ENCODE measurements at regions not wholly inside any gene's neighbourhood (a gene's known extent, or its start where the extent isn't known, plus 50 kb on each side); places are given as distances from the start of the nearest gene placed in this dataset.

- Mint-ChIP-seq H3K9me3 (no peaks in the 10 kb centered on the region), H3K27ac (no peak overlapping the region), H3K36me3 (ENCODE audit: low read depth) (no peaks in the 10 kb centered on the region), H3K27me3 (no peaks in the 10 kb centered on the region), H3K4me1 (ENCODE audit: low read depth) (no peaks in the 10 kb centered on the region), H3K4me3 (no peak overlapping the region)
- no peak for ATAC-seq
- POLR2A ChIA-PET, result no interaction called here
- TF ChIP-seq CTCF (IDR thresholded peaks at IDR 0.05), result no peak
- DNase-seq, result no peak
- intact Hi-C loops (cut with micrococcal nuclease), result no loop called here
- CTCF ChIA-PET, result no interaction called here
Measured at GRCh38 chr18:68221111-68221724, 493.7 kb downstream of the TMX3 start.

GRCh38 chr18:68220458-68220857 lies 494.4 kb downstream of the TMX3 start:
- Mint-ChIP-seq H3K4me1 (ENCODE audit: low read depth) (no peaks in the 10 kb centered on the region), H3K27ac (no peak overlapping the region), H3K27me3 (no peaks in the 10 kb centered on the region), H3K9me3 (no peaks in the 10 kb centered on the region), H3K36me3 (ENCODE audit: low read depth) (no peaks in the 10 kb centered on the region), H3K4me3 (no peak overlapping the region)
- intact Hi-C loops (cut with micrococcal nuclease), result no loop called here
- no peak for TF ChIP-seq CTCF (IDR thresholded peaks at IDR 0.05)
- ATAC-seq (no peak), DNase-seq (no peak)
- ChIA-PET POLR2A (no interaction called here), CTCF (no interaction called here)

GRCh38 chr18:68219872-68220271 lies 495.0 kb downstream of the TMX3 start:
- Mint-ChIP-seq H3K4me3 (no peak overlapping the region), H3K27me3 (no peaks in the 10 kb centered on the region), H3K27ac (no peak overlapping the region), H3K4me1 (ENCODE audit: low read depth) (no peaks in the 10 kb centered on the region), H3K36me3 (ENCODE audit: low read depth) (no peaks in the 10 kb centered on the region), H3K9me3 (no peaks in the 10 kb centered on the region)
- intact Hi-C loops (cut with micrococcal nuclease), result no loop called here
- CTCF ChIA-PET, result no interaction called here
- no peak for TF ChIP-seq CTCF (IDR thresholded peaks at IDR 0.05)
- ATAC-seq, result no peak
- POLR2A ChIA-PET, result no interaction called here
- no peak for DNase-seq

GRCh38 chr18:68219274-68219673 lies 495.6 kb downstream of the TMX3 start:
- intact Hi-C loops (cut with micrococcal nuclease), result no loop called here
- CTCF ChIA-PET, result no interaction called here
- no peak for ATAC-seq
- DNase-seq, result no peak
- no peak overlapping the region for H3K4me3 Mint-ChIP-seq
- H3K4me1 Mint-ChIP-seq (ENCODE audit: low read depth), result no peaks in the 10 kb centered on the region
- no peaks in the 10 kb centered on the region for H3K9me3 Mint-ChIP-seq
- no peaks in the 10 kb centered on the region for H3K27me3 Mint-ChIP-seq
- POLR2A ChIA-PET, result no interaction called here
- TF ChIP-seq CTCF (IDR thresholded peaks at IDR 0.05), result no peak
- H3K36me3 Mint-ChIP-seq (ENCODE audit: low read depth), result no peaks in the 10 kb centered on the region
- H3K27ac Mint-ChIP-seq, result no peak overlapping the region

GRCh38 chr18:68215931-68216330 lies 499.0 kb downstream of the TMX3 start:
- Mint-ChIP-seq H3K27me3 (no peaks in the 10 kb centered on the region), H3K4me1 (ENCODE audit: low read depth) (no peaks in the 10 kb centered on the region), H3K27ac (no peak overlapping the region), H3K36me3 (ENCODE audit: low read depth) (no peaks in the 10 kb centered on the region), H3K4me3 (no peak overlapping the region), H3K9me3 (no peaks in the 10 kb centered on the region)
- intact Hi-C loops (cut with micrococcal nuclease), result no loop called here
- CTCF ChIA-PET, result no interaction called here
- TF ChIP-seq CTCF (IDR thresholded peaks at IDR 0.05), result no peak
- ATAC-seq (no peak), DNase-seq (no peak)
- POLR2A ChIA-PET, result no interaction called here

Data from activated CD8-positive, alpha-beta T cell treated with anti-CD3 and anti-CD28 coated beads for 36 hours (primary cell).